ENCODE measurements at regions not wholly inside any gene's neighbourhood (a gene's known extent, or its start where the extent isn't known, plus 50 kb on each side); places are given as distances from the start of the nearest gene placed in this dataset.

GRCh38 chr1:199116488-199116887 lies 477.6 kb downstream of the PTPRC start:
- no peak for TF ChIP-seq CTCF (IDR thresholded peaks at IDR 0.05)
- no peak for TF ChIP-seq POLR2AphosphoS5 (IDR thresholded peaks at IDR 0.05)

Measured in upper lobe of left lung (tissue), 4 donors.